Stomach (tissue), 8 donors: ENCODE measurements at regions not wholly inside any gene's neighbourhood (a gene's known extent, or its start where the extent isn't known, plus 50 kb on each side); places are given as distances from the start of the nearest gene placed in this dataset.

Experiments
- DNase-seq, 2 donors: peaks; one replicate each; pipeline versions ENCODE4 v3.0.0 to v3.0.0-alpha.2; 2013 to 2019
- H3K27ac ChIP-seq, 5 donors: fragments of 200-600 bp in 4 of 5; sonication (generic) in 4 of 5; one replicate each; pipeline ENCODE4 v1.5.1; 2013 to 2019; ENCODE audit warnings: mild to moderate bottlenecking in 1 of 5, moderate library complexity in 1 of 5
- H3K27me3 ChIP-seq, 3 donors: fragments of 200-600 bp; sonication (generic); one replicate each; pipeline ENCODE4 v1.5.1; 2017 to 2019; ENCODE audit warnings: mixed run types in 1 of 3
- H3K36me3 ChIP-seq, 4 donors: fragments of 200-600 bp; sonication (generic); 1 replicate in 3 of 4; 2 replicates in 1 of 4; pipeline ENCODE4 v1.5.1; 2016 to 2019
- H3K4me1 ChIP-seq, 4 donors: fragments of 200-600 bp; sonication (generic); one replicate each; pipeline ENCODE4 v1.5.1; 2016 to 2019
- H3K4me3 ChIP-seq, 4 donors: fragments of 200-600 bp; sonication (generic) in 3 of 4; one replicate each; pipeline ENCODE4 v1.5.1; 2016 to 2019; ENCODE audit warnings: mild to moderate bottlenecking in 1 of 4
- H3K9me3 ChIP-seq, 4 donors: fragments of 200-600 bp; sonication (generic); one replicate each; pipeline ENCODE4 v1.5.1; 2016 to 2019
- CTCF ChIP-seq, 7 experiments: fragments of 450-650 bp in 4 of 7; fragments of 200-600 bp in 3 of 7; sonication (generic) in 3 of 7; IDR thresholded peaks; one replicate each; pipeline ENCODE4 v1.5.1; 2016 to 2019; ENCODE audit warnings: antibody characterized with exemption in 7 of 7, control low read depth in 2 of 7, mild to moderate bottlenecking in 1 of 7
- EP300 ChIP-seq: sonication (generic); formaldehyde crosslinking; IDR thresholded peaks from one replicate; pipeline ENCODE4 v1.6.1; 2017; ENCODE audit warnings: antibody characterized with exemption
- POLR2A ChIP-seq, 4 donors: fragments of 450-650 bp; IDR thresholded peaks; one replicate each; pipeline ENCODE4 v1.6.1; 2016; ENCODE audit warnings: antibody characterized with exemption in 4 of 4, control low read depth in 2 of 4, mild to moderate bottlenecking in 1 of 4, moderate library complexity in 1 of 4
- POLR2AphosphoS5 ChIP-seq, 3 donors: sonication (generic); formaldehyde crosslinking; IDR thresholded peaks; one replicate each; pipeline ENCODE4 v1.6.1; 2016; ENCODE audit warnings: antibody characterized with exemption in 3 of 3
- WGBS, 5 donors: extraction: QIAGEN DNeasy Blood & Tissue Kit in 3 of 5; methylation state at CpG; one replicate each; pipeline versions ENCODE4 v1.1.5 to v1.1.7; 2013 to 2018; 5-methylcytosine and 5-hydroxymethylcytosine counted together
- intact Hi-C: fragments of 100-400 bp; cut with DNase I; formaldehyde crosslinking; loops from one replicate; pipeline ENCODE4 v1.15.1; 2023; ENCODE audit warnings: low total_unique reads
- donor health status: healthy with polysubstance abuse.
- donor health status: Bipolar disorder and iron deficiency.
- donor health status: healthy.

GRCh38 chr1:29706936-29707335, 470.6 kb downstream of the PTPRU start:
- no peak overlapping the region for H3K4me3 ChIP-seq
- H3K4me1 ChIP-seq, result peaks cover 0 to 16% (median 2%) of the 10 kb centered on the region in 4 donors
- H3K27me3 ChIP-seq, result peaks cover 0 to 50% (median 12%) of the 10 kb centered on the region in 3 donors
- H3K9me3 ChIP-seq, result no peaks in the 10 kb centered on the region
- H3K36me3 ChIP-seq, result no peaks in the 10 kb centered on the region
- 2 to 11% (median 4%) methylated on average over 10 to 28 of the region's 28 CpGs for WGBS, 5 donors
- intact Hi-C loops, result no loop called here
- TF ChIP-seq EP300 (no peak), POLR2A (IDR thresholded peaks at IDR 0.05) (no peak), CTCF (IDR thresholded peaks at IDR 0.05) (no peak), POLR2AphosphoS5 (IDR thresholded peaks at IDR 0.05) (no peak)
- H3K27ac ChIP-seq, result no peak overlapping the region
- peak in 1 of 2 donors; percentile 75 for DNase-seq

GRCh38 chr1:29704430-29704829, 468.1 kb downstream of the PTPRU start:
- Histone ChIP-seq H3K27ac (no peak overlapping the region), H3K4me1 (peaks cover 0 to 11% (median 2%) of the 10 kb centered on the region in 4 donors), H3K9me3 (no peaks in the 10 kb centered on the region), H3K36me3 (no peaks in the 10 kb centered on the region), H3K4me3 (no peak overlapping the region), H3K27me3 (peaks cover 0 to 52% (median 12%) of the 10 kb centered on the region in 3 donors)
- TF ChIP-seq CTCF (IDR thresholded peaks at IDR 0.05) (no peak), POLR2AphosphoS5 (IDR thresholded peaks at IDR 0.05) (no peak), EP300 (no peak), POLR2A (IDR thresholded peaks at IDR 0.05) (no peak)
- intact Hi-C loops, result no loop called here
- no peak for DNase-seq
- 59 to 66% (median 60%) methylated on average over 2 of the region's 2 CpGs for WGBS, 5 donors

- Histone ChIP-seq H3K4me3 (no peak overlapping the region), H3K36me3 (no peaks in the 10 kb centered on the region), H3K27me3 (peaks cover 0 to 58% (median 12%) of the 10 kb centered on the region in 3 donors), H3K27ac (no peak overlapping the region), H3K4me1 (peaks cover 0 to 6% (median 2%) of the 10 kb centered on the region in 4 donors), H3K9me3 (no peaks in the 10 kb centered on the region)
- intact Hi-C loops, result no loop called here
- WGBS, 5 donors, result 18 to 36% (median 19%) methylated on average over 8 of the region's 8 CpGs
- DNase-seq, result peak in 1 of 2 donors; percentile 64
- TF ChIP-seq POLR2A (IDR thresholded peaks at IDR 0.05) (no peak), CTCF (IDR thresholded peaks at IDR 0.05) (peak in 4 of 7 experiments; percentile 53 to 67 (median 54)), POLR2AphosphoS5 (IDR thresholded peaks at IDR 0.05) (no peak), EP300 (no peak)
These were observed 467.5 kb downstream of the PTPRU start for GRCh38 chr1:29703596-29704370.

GRCh38 chr1:29700491-29700890, 464.2 kb downstream of the PTPRU start:
- TF ChIP-seq EP300 (no peak), POLR2AphosphoS5 (IDR thresholded peaks at IDR 0.05) (no peak), POLR2A (IDR thresholded peaks at IDR 0.05) (no peak), CTCF (IDR thresholded peaks at IDR 0.05) (no peak)
- Histone ChIP-seq H3K27ac (no peak overlapping the region), H3K4me3 (no peak overlapping the region), H3K36me3 (no peaks in the 10 kb centered on the region), H3K4me1 (no peaks in the 10 kb centered on the region), H3K9me3 (no peaks in the 10 kb centered on the region), H3K27me3 (peaks cover 0 to 59% (median 0%) of the 10 kb centered on the region in 3 donors)
- no peak for DNase-seq
- WGBS, 5 donors, result 32 to 57% (median 41%) methylated on average over 1 of the region's 1 CpG
- intact Hi-C loops, result no loop called here
